GM12878 (cell line): ENCODE measurements at regions not wholly inside any gene's neighbourhood (a gene's known extent, or its start where the extent isn't known, plus 50 kb on each side); places are given as distances from the start of the nearest gene placed in this dataset.

Source experiments
- ATF2 ChIP-seq: IDR thresholded peaks from 2 replicates; pipeline ENCODE4 v1.6.1; 2012; ENCODE audit warnings: low read length, inconsistent platforms
- CBFB ChIP-seq: IDR thresholded peaks from 2 replicates; pipeline ENCODE4 v1.6.1; 2016; ENCODE audit warnings: antibody characterized with exemption, low read depth
- CTCF ChIP-seq, 3 experiments: IDR thresholded peaks in 2 of 3; conservative IDR thresholded peaks in 1 of 3; 2 replicates each; pipeline ENCODE4 v1.5.1; 2011; ENCODE audit warnings: low read depth in 3 of 3, low read length in 3 of 3, mild to moderate bottlenecking in 3 of 3, control low read depth in 2 of 3, moderate library complexity in 2 of 3, inconsistent platforms in 1 of 3, mixed read lengths in 1 of 3; ENCODE audit not compliant: control insufficient read depth in 2 of 3, insufficient read depth in 1 of 3; ENCODE audit errors: extremely low read depth in 1 of 3
- EZH2 ChIP-seq: IDR thresholded peaks from 2 replicates; pipeline ENCODE4 v1.6.1; 2012; ENCODE audit warnings: low read depth, mild to moderate bottlenecking, control low read depth, inconsistent platforms, low read length, borderline replicate concordance; ENCODE audit not compliant: control insufficient read depth
- GABPA ChIP-seq: IDR thresholded peaks from 2 replicates; pipeline ENCODE4 v1.6.1; 2014; ENCODE audit warnings: antibody characterized with exemption, low read depth, mild to moderate bottlenecking, inconsistent platforms
- HCFC1 ChIP-seq: fragments of 150-350 bp; IDR thresholded peaks from 2 replicates; pipeline ENCODE4 v1.6.1; 2014; ENCODE audit warnings: low read length
- MXI1 ChIP-seq: fragments of 150-350 bp; IDR thresholded peaks from 2 replicates; pipeline ENCODE4 v1.6.1; 2011; ENCODE audit warnings: low read depth, mild to moderate bottlenecking, inconsistent platforms, low read length, improper control_type of control experiment
- PML ChIP-seq: IDR thresholded peaks from 2 replicates; pipeline ENCODE4 v1.6.1; 2012; ENCODE audit warnings: low read length, inconsistent platforms
- POLR2A ChIP-seq: IDR thresholded peaks from 2 replicates; pipeline ENCODE4 v1.6.1; 2011; ENCODE audit warnings: low read depth, mild to moderate bottlenecking, low read length
- POLR2AphosphoS5 ChIP-seq: IDR thresholded peaks from 2 replicates; pipeline ENCODE4 v1.6.1; 2011; ENCODE audit warnings: mild to moderate bottlenecking, low read length, inconsistent platforms
- TCF7 ChIP-seq: IDR thresholded peaks from 2 replicates; pipeline ENCODE4 v1.6.1; 2014; ENCODE audit warnings: antibody characterized with exemption, borderline replicate concordance
- YY1 ChIP-seq: IDR thresholded peaks from 2 replicates; pipeline ENCODE4 v1.6.1; 2011; ENCODE audit warnings: low read depth, mild to moderate bottlenecking, low read length

GRCh38 chrX:3541336-3541735, 172.1 kb downstream of the PRKX start:
- no peak for TF ChIP-seq ATF2
- TF ChIP-seq MXI1: no peak
- TF ChIP-seq CTCF (IDR thresholded peaks at IDR 0.05 in 2 of 3, conservative IDR thresholded peaks at IDR 0.05 in 1 of 3; ENCODE audit: control insufficient read depth in 2 of 3, extremely low read depth in 1 of 3, insufficient read depth in 1 of 3, low read depth in 3 of 3, low read length in 3 of 3): no peak
- no peak for TF ChIP-seq CBFB
- TF ChIP-seq POLR2AphosphoS5: no peak
- TF ChIP-seq HCFC1: no peak
- no peak for TF ChIP-seq PML
- TF ChIP-seq GABPA: no peak
- TF ChIP-seq POLR2A: no peak
- TF ChIP-seq EZH2: no peak
- no peak for TF ChIP-seq TCF7
- TF ChIP-seq YY1: no peak
